ENCODE measurements at regions not wholly inside any gene's neighbourhood (a gene's known extent, or its start where the extent isn't known, plus 50 kb on each side); places are given as distances from the start of the nearest gene placed in this dataset.

DNA sequence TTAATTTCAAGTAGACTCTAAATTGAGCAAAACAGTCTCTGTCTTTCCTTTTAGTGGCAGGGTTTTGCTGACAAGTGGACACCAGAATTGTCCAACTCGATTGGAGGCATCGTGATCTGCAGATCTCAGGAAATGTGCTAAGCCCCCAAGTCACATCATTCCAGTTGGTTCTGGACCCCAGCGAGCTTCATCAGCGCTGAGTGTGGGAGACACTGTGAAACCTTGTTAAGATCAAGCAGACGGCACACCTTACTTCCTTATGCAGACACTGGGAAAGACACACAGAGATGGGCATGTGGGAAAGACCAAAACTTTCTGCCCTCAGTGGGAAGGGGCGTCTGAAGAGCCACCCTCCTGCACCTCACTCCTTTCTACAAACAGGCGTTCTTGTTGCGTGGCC, 440.8 kb downstream of the GLRX3 start:
- Histone ChIP-seq H3K9me3 (no peaks in the 10 kb centered on the region), H3K4me3 (no peak overlapping the region), H3K4me1 (no peaks in the 10 kb centered on the region), H3K4me2 (no peak overlapping the region), H3K27ac (no peak overlapping the region)
- POLR2A ChIA-PET: no interaction called here
- no peak for ATAC-seq
- DNase-seq (ENCODE audit: low read depth in 1 of 2, low spot score in 1 of 2): no peak
- FAIRE-seq: no peak
- WGBS (ENCODE audit: missing lambda C conversion rate): 4% methylated on average over 8 of the region's 8 CpGs
- TF ChIP-seq FOSL2 (IDR thresholded peaks at IDR 0.05): no peak
- TF ChIP-seq FOSL2 (CRISPR knock-in tag; IDR thresholded peaks at IDR 0.05): no peak
- TF ChIP-seq GATA3 (IDR thresholded peaks at IDR 0.05; ENCODE audit: borderline replicate concordance): no peak
- no peak for TF ChIP-seq HEYL (CRISPR knock-in tag; IDR thresholded peaks at IDR 0.05)
- TF ChIP-seq CHD2 (IDR thresholded peaks at IDR 0.05; ENCODE audit: low read length, partially characterized antibody): no peak
- no peak for TF ChIP-seq MAZ (IDR thresholded peaks at IDR 0.05; ENCODE audit: borderline replicate concordance, low read depth, low read length)
- CTCF ChIA-PET: no interaction called here

GRCh38 chr10:130578532-130579289, 442.5 kb downstream of the GLRX3 start:
- no peak overlapping the region for H3K27ac ChIP-seq
- no peaks in the 10 kb centered on the region for H3K9me3 ChIP-seq
- H3K4me2 ChIP-seq: no peak overlapping the region
- CTCF ChIA-PET: no interaction called here
- TF ChIP-seq HEYL (CRISPR knock-in tag; IDR thresholded peaks at IDR 0.05): no peak
- TF ChIP-seq RFX5 (IDR thresholded peaks at IDR 0.05): no peak
- no peak for TF ChIP-seq HOXA7 (CRISPR knock-in tag; IDR thresholded peaks at IDR 0.05)
- TF ChIP-seq PHF8 (IDR thresholded peaks at IDR 0.05; ENCODE audit: borderline replicate concordance, low read depth): no peak
- no peak for TF ChIP-seq RARB (CRISPR knock-in tag; IDR thresholded peaks at IDR 0.05)
- TF ChIP-seq FOSL2 (IDR thresholded peaks at IDR 0.05): no peak
- TF ChIP-seq FOSL2 (CRISPR knock-in tag; IDR thresholded peaks at IDR 0.05): no peak
- TF ChIP-seq MAFK (IDR thresholded peaks at IDR 0.05; ENCODE audit: partially characterized antibody): no peak
- TF ChIP-seq BHLHE40 (IDR thresholded peaks at IDR 0.05; ENCODE audit: low read depth, low read length): no peak
- no peak for TF ChIP-seq HOXB5 (CRISPR knock-in tag; IDR thresholded peaks at IDR 0.05)
- TF ChIP-seq RCOR1 (IDR thresholded peaks at IDR 0.05; ENCODE audit: low read depth, low read length): no peak
- no peak for TF ChIP-seq JUN (IDR thresholded peaks at IDR 0.05)
- TF ChIP-seq RAD21 (conservative IDR thresholded peaks at IDR 0.05 in 1 of 2, IDR thresholded peaks at IDR 0.05 in 1 of 2): no peak
- TF ChIP-seq NFE2L2 (conservative IDR thresholded peaks at IDR 0.05; ENCODE audit: low read length): no peak
- no peak for TF ChIP-seq JUNB (IDR thresholded peaks at IDR 0.05)
- no peak for TF ChIP-seq POLR2A (IDR thresholded peaks at IDR 0.05; ENCODE audit: low read length)
- no peak for TF ChIP-seq KDM1A (IDR thresholded peaks at IDR 0.05; ENCODE audit: low read depth)
- TF ChIP-seq SREBF2 (IDR thresholded peaks at IDR 0.05): no peak
- no peak for TF ChIP-seq CEBPB (IDR thresholded peaks at IDR 0.05)
- no peak for TF ChIP-seq CHD4 (IDR thresholded peaks at IDR 0.05; ENCODE audit: borderline replicate concordance)
- FAIRE-seq (no peak), DNase-seq (ENCODE audit: low read depth in 1 of 2, low spot score in 1 of 2) (no peak), ATAC-seq (no peak)
- no peak overlapping the region for H3K4me3 ChIP-seq
- 10% methylated on average over 11 of the region's 11 CpGs for WGBS (ENCODE audit: missing lambda C conversion rate)
- no peaks in the 10 kb centered on the region for H3K4me1 ChIP-seq
- POLR2A ChIA-PET: no interaction called here

DNA sequence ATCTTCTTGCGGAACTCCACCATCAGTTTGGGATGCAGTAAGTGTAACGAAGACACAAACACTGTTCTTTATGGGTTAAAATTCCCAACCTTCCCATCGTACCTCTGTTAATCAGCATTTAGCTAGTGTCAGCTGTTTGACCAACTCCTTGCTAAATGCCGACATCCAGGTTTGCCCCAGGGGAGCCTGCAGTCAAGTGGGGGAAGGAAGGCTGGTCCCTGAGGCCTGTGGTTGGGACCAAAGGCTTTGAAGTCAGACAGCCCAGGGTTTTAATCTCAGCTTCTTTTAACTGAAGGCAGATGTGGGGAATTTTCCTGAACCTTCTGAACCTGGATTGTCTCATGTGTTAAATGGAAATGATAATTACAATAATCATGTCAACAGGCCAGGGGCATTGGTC, 443.7 kb downstream of the GLRX3 start:
- no peak for ATAC-seq

More for the DNA sequence above, 443.7 kb downstream of the GLRX3 start:
- Histone ChIP-seq H3K4me2 (no peak overlapping the region), H3K4me1 (no peaks in the 10 kb centered on the region), H3K27ac (no peak overlapping the region), H3K9me3 (no peaks in the 10 kb centered on the region), H3K4me3 (no peak overlapping the region)
- FAIRE-seq: no peak
- POLR2A ChIA-PET: no interaction called here
- DNase-seq (ENCODE audit: low read depth in 1 of 2, low spot score in 1 of 2): no peak
- TF ChIP-seq, protein P1, sequence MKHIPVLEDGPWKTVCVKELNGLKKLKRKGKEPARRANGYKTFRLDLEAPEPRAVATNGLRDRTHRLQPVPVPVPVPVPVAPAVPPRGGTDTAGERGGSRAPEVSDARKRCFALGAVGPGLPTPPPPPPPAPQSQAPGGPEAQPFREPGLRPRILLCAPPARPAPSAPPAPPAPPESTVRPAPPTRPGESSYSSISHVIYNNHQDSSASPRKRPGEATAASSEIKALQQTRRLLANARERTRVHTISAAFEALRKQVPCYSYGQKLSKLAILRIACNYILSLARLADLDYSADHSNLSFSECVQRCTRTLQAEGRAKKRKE (CRISPR knock-in tag; IDR thresholded peaks at IDR 0.05; ENCODE audit: low read depth): no peak
- TF ChIP-seq EP300 (IDR thresholded peaks at IDR 0.05) (no peak), FOSL2 (IDR thresholded peaks at IDR 0.05) (no peak), FOSL2 (CRISPR knock-in tag; IDR thresholded peaks at IDR 0.05) (no peak), MYC (IDR thresholded peaks at IDR 0.05; ENCODE audit: borderline replicate concordance, low read length) (no peak), RCOR1 (IDR thresholded peaks at IDR 0.05; ENCODE audit: low read depth, low read length) (no peak), CBX2 (IDR thresholded peaks at IDR 0.05; ENCODE audit: borderline replicate concordance, low read depth) (no peak), POLR2AphosphoS2 (conservative IDR thresholded peaks at IDR 0.05; ENCODE audit: low read length) (no peak), ZNF302 (CRISPR knock-in tag; IDR thresholded peaks at IDR 0.05) (no peak), USF2 (IDR thresholded peaks at IDR 0.05) (no peak), NPAS2 (CRISPR knock-in tag; IDR thresholded peaks at IDR 0.05; ENCODE audit: borderline replicate concordance) (no peak), CHD4 (IDR thresholded peaks at IDR 0.05; ENCODE audit: borderline replicate concordance) (no peak), NR3C1 (IDR thresholded peaks at IDR 0.05) (no peak), HEYL (CRISPR knock-in tag; IDR thresholded peaks at IDR 0.05) (no peak), JUN (IDR thresholded peaks at IDR 0.05) (no peak), EHMT2 (IDR thresholded peaks at IDR 0.05; ENCODE audit: low read depth) (no peak), SMC3 (IDR thresholded peaks at IDR 0.05) (no peak), PBX3 (IDR thresholded peaks at IDR 0.05) (no peak), MAZ (IDR thresholded peaks at IDR 0.05; ENCODE audit: borderline replicate concordance, low read depth, low read length) (no peak), PHF8 (IDR thresholded peaks at IDR 0.05; ENCODE audit: borderline replicate concordance, low read depth) (no peak)
- CTCF ChIA-PET: no interaction called here
- WGBS (ENCODE audit: missing lambda C conversion rate): 5% methylated on average over 4 of the region's 4 CpGs

Data from A549 (cell line).